ENCODE measurements at regions not wholly inside any gene's neighbourhood (a gene's known extent, or its start where the extent isn't known, plus 50 kb on each side); places are given as distances from the start of the nearest gene placed in this dataset.
"Not testable (repeated sequence)": the region's sequence is repeated elsewhere in the genome, so short reads cannot be mapped to it uniquely, and the experiment has no call there.

- H3K27me3 ChIP-seq (ENCODE audit: control insufficient read depth, insufficient read depth, low read length) = no peaks in the 10 kb centered on the region
- no peaks in the 10 kb centered on the region for H3K36me3 ChIP-seq (ENCODE audit: control insufficient read depth, insufficient read depth, low read length)
- H3K9me3 Mint-ChIP-seq = no peaks in the 10 kb centered on the region
- no peak overlapping the region for H3K27ac Mint-ChIP-seq
- no peaks in the 10 kb centered on the region for H3K4me1 ChIP-seq (ENCODE audit: control insufficient read depth, insufficient read depth, low read length)
- peaks cover 9 to 12% of the 10 kb centered on the region in 2 donors for H3K27me3 Mint-ChIP-seq (ENCODE audit: low read depth in 2 of 2)
- no peak for TF ChIP-seq CTCF (IDR thresholded peaks at IDR 0.05)
- no peak for DNase-seq
- no peak overlapping the region for H3K27ac ChIP-seq (ENCODE audit: low read length)
- ATAC-seq = no peak
- no peaks in the 10 kb centered on the region for H3K9me3 ChIP-seq (ENCODE audit: control insufficient read depth, insufficient read depth, low read length)
- intact Hi-C loops (cut with micrococcal nuclease) = no loop called here
- no peaks in the 10 kb centered on the region for H3K4me1 Mint-ChIP-seq
- no peak overlapping the region for H3K4me3 Mint-ChIP-seq
- 94% methylated on average over 2 of the region's 2 CpGs for WGBS (ENCODE audit: insufficient coverage)
- H3K36me3 Mint-ChIP-seq = no peaks in the 10 kb centered on the region
- no peak overlapping the region for H3K4me3 ChIP-seq (ENCODE audit: low read length)
These were observed 67.3 kb upstream of the MAP10 start for GRCh38 chr1:232737917-232738316.

GRCh38 chr1:232743999-232744398 is 61.2 kb upstream of the MAP10 start:
- Histone ChIP-seq H3K36me3 (ENCODE audit: control insufficient read depth, insufficient read depth, low read length) (no peaks in the 10 kb centered on the region), H3K9me3 (ENCODE audit: control insufficient read depth, insufficient read depth, low read length) (peaks cover 8% of the 10 kb centered on the region), H3K4me3 (ENCODE audit: low read length) (no peak overlapping the region), H3K27ac (ENCODE audit: low read length) (no peak overlapping the region), H3K4me1 (ENCODE audit: control insufficient read depth, insufficient read depth, low read length) (no peaks in the 10 kb centered on the region), H3K27me3 (ENCODE audit: control insufficient read depth, insufficient read depth, low read length) (no peaks in the 10 kb centered on the region)
- no peak for DNase-seq
- 100% methylated on average over 1 of the region's 1 CpG for WGBS (ENCODE audit: insufficient coverage)
- Mint-ChIP-seq H3K9me3 (peaks cover 2 to 4% of the 10 kb centered on the region in 2 donors), H3K27ac (no peak overlapping the region), H3K36me3 (peaks cover 4% of the 10 kb centered on the region), H3K4me1 (no peaks in the 10 kb centered on the region), H3K27me3 (ENCODE audit: low read depth in 2 of 2) (no peaks in the 10 kb centered on the region), H3K4me3 (no peak overlapping the region)
- no peak for TF ChIP-seq CTCF (IDR thresholded peaks at IDR 0.05)
- intact Hi-C loops (cut with micrococcal nuclease) = no loop called here
- ATAC-seq = no peak

- TF ChIP-seq CTCF (IDR thresholded peaks at IDR 0.05) = no peak
- Histone ChIP-seq H3K4me1 (ENCODE audit: control insufficient read depth, insufficient read depth, low read length) (no peaks in the 10 kb centered on the region), H3K27ac (ENCODE audit: low read length) (no peak overlapping the region), H3K9me3 (ENCODE audit: control insufficient read depth, insufficient read depth, low read length) (peaks cover 13% of the 10 kb centered on the region), H3K27me3 (ENCODE audit: control insufficient read depth, insufficient read depth, low read length) (no peaks in the 10 kb centered on the region), H3K4me3 (ENCODE audit: low read length) (no peak overlapping the region), H3K36me3 (ENCODE audit: control insufficient read depth, insufficient read depth, low read length) (no peaks in the 10 kb centered on the region)
- intact Hi-C loops (cut with micrococcal nuclease) = no loop called here
- H3K4me3 Mint-ChIP-seq = no peak overlapping the region
- no peaks in the 10 kb centered on the region for H3K27me3 Mint-ChIP-seq (ENCODE audit: low read depth in 2 of 2)
- DNase-seq (no peak), ATAC-seq (no peak)
- no peak overlapping the region for H3K27ac Mint-ChIP-seq
- peaks cover 5 to 7% of the 10 kb centered on the region in 2 donors for H3K9me3 Mint-ChIP-seq
- no peaks in the 10 kb centered on the region for H3K4me1 Mint-ChIP-seq
- WGBS (ENCODE audit: insufficient coverage) = 94% methylated on average over 6 of the region's 6 CpGs
- H3K36me3 Mint-ChIP-seq = peaks cover 9% of the 10 kb centered on the region
These were observed 60.4 kb upstream of the MAP10 start for GRCh38 chr1:232744847-232745246.

DNA sequence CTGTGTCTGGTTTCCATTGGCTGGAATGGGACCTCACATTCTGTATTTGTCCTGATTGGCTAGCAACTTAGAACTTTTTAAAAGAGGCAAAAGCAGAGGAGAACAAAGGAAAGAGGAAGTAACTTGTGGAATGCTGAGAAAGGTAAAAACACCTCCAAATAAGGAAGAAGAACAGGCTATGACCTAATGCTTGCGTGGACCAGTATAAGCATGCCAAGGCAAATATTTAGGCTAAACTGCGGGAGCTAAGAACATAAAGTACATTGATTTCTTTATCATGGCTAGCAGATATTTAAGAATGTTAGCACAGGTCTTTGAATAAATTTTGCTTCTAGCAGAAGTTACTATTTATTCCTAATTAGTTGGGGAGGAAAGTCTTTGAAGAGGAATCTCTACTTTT is 59.5 kb upstream of the MAP10 start:
- H3K36me3 Mint-ChIP-seq; H3K9me3 Mint-ChIP-seq; H3K4me1 Mint-ChIP-seq; H3K27me3 ChIP-seq (ENCODE audit: control insufficient read depth, insufficient read depth, low read length); intact Hi-C loops (cut with micrococcal nuclease); H3K4me3 ChIP-seq (ENCODE audit: low read length); H3K27ac ChIP-seq (ENCODE audit: low read length); H3K27me3 Mint-ChIP-seq (ENCODE audit: low read depth in 2 of 2); H3K36me3 ChIP-seq (ENCODE audit: control insufficient read depth, insufficient read depth, low read length); H3K27ac Mint-ChIP-seq; ATAC-seq; H3K4me1 ChIP-seq (ENCODE audit: control insufficient read depth, insufficient read depth, low read length); H3K4me3 Mint-ChIP-seq; DNase-seq: not testable (repeated sequence)
- peaks cover 14% of the 10 kb centered on the region for H3K9me3 ChIP-seq (ENCODE audit: control insufficient read depth, insufficient read depth, low read length)
- WGBS (ENCODE audit: insufficient coverage) = 80% methylated on average over 2 of the region's 2 CpGs
